SK-N-MC (cell line): ENCODE measurements at regions not wholly inside any gene's neighbourhood (a gene's known extent, or its start where the extent isn't known, plus 50 kb on each side); places are given as distances from the start of the nearest gene placed in this dataset.

ENCODE experiments used
- EZH2 ChIP-seq: fragments of 200-600 bp; sonication (generic); IDR thresholded peaks from one replicate; pipeline ENCODE4 v1.6.1; 2017; ENCODE audit warnings: antibody characterized with exemption
- POLR2AphosphoS5 ChIP-seq: IDR thresholded peaks from 2 replicates; pipeline ENCODE4 v1.6.1; 2012; ENCODE audit warnings: mild to moderate bottlenecking, low read depth, low read length, borderline replicate concordance

DNA sequence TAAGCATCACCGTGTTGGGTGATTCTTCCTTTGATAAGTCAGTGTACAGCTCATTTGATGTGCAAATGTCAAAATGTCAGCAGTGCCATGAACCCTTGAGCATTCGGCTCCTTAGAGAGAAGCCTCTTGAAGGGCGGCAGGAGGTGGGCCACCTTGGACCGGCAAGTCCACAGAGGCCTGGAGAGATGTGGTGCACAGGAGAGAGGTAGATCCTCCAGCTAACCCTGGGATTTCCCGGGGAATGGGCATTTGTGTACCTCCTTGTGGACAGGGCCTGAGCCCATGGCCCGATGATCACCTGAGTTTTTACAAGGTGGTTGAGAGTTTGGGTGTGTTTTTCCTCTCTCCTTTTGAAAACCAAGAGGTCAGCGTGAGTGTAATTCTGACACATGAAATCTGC, 133.2 kb upstream of the RCN1 start:
- TF ChIP-seq EZH2, result no peak
- TF ChIP-seq POLR2AphosphoS5, result no peak
